HepG2 (cell line): ENCODE measurements at regions not wholly inside any gene's neighbourhood (a gene's known extent, or its start where the extent isn't known, plus 50 kb on each side); places are given as distances from the start of the nearest gene placed in this dataset.

Experiments used
- ATAC-seq: fragments of 200-7000 bp; cut with Tn5 transposase; 3 replicates; pipeline ENCODE4 v1.9.1; 2020; ENCODE audit warnings: mild to moderate bottlenecking, moderate library complexity
- BruUV-seq: library from RNA; stranded (reverse); fragments of 400-500 nt; replicated peaks from 2 replicates; lab custom pipeline; 2021; lab: Mats Ljungman, UMichigan
- CTCF ChIA-PET: fragments of 300-600 bp; formaldehyde crosslinking; extraction: SDS; loops from one replicate; lab custom pipeline; 2021; ENCODE audit warnings: low total read pairs, inconsistent platforms, low intra/inter-chr PET ratio; lab: Yijun Ruan, JAX
- POLR2A ChIA-PET: fragments of 350-600 bp; sonication (Branson Sonifier 250); formaldehyde crosslinking; loops from one replicate; lab custom pipeline; 2020; ENCODE audit warnings: antibody characterized with exemption, inconsistent platforms; lab: Yijun Ruan, JAX
- DNase-seq: peaks from one replicate; pipeline ENCODE4 v3.0.0-alpha.2; 2015; ENCODE audit warnings: low spot score
- FAIRE-seq: peaks from 3 replicates; lab custom pipeline; 2011; peaks lifted over from hg19 to GRCh38; lab: Jason Lieb, UNC
- H2AFZ ChIP-seq: one replicate; pipeline ENCODE4 v1.6.1; 2011; ENCODE audit warnings: low read length, inconsistent platforms
- H3K27ac ChIP-seq: fragments of 300-600 bp; 3 replicates; pipeline ENCODE4 v1.8.0; 2011; ENCODE audit warnings: mixed run types, mild to moderate bottlenecking, mixed read lengths, low read length, inconsistent platforms; ENCODE audit not compliant: insufficient read depth; ENCODE audit errors: extremely low read length
- H3K27me3 ChIP-seq, 2 experiments: fragments of 200-600 bp in 1 of 2; 2 replicates in 1 of 2; 3 replicates in 1 of 2; pipeline versions ENCODE4 v1.6.0 to v1.8.0; 2011; ENCODE audit warnings: low read length in 2 of 2, mild to moderate bottlenecking in 2 of 2, moderate library complexity in 2 of 2, inconsistent platforms in 1 of 2; ENCODE audit not compliant: insufficient read depth in 2 of 2, control insufficient read depth in 1 of 2
- H3K36me3 ChIP-seq, 2 experiments: fragments of 200-600 bp in 1 of 2; replicated peaks in 1 of 2; 2 replicates in 1 of 2; 3 replicates in 1 of 2; pipeline versions ENCODE4 v1.5.1 to v1.8.0; 2011; ENCODE audit warnings: low read length in 2 of 2, inconsistent platforms in 1 of 2; ENCODE audit not compliant: insufficient read depth in 2 of 2, control insufficient read depth in 1 of 2
- H3K4me1 ChIP-seq: 2 replicates; pipeline ENCODE4 v1.5.1; 2012; ENCODE audit warnings: low read length, inconsistent platforms; ENCODE audit not compliant: insufficient read depth
- H3K4me2 ChIP-seq: 2 replicates; pipeline ENCODE4 v1.6.0; 2011; ENCODE audit warnings: low read depth, low read length, inconsistent platforms
- H3K4me3 ChIP-seq, 3 experiments: fragments of 200-600 bp in 1 of 3; sonication (generic), shearing (Covaris generic) in 1 of 3; replicated peaks in 1 of 3; 2 replicates each; pipeline ENCODE4 v1.5.1; 2011 to 2016; ENCODE audit warnings: low read length in 3 of 3, inconsistent platforms in 2 of 3, low read depth in 2 of 3, mild to moderate bottlenecking in 2 of 3, control low read depth in 1 of 3, mixed read lengths in 1 of 3; ENCODE audit not compliant: insufficient read depth in 1 of 3
- H3K79me2 ChIP-seq: one replicate; pipeline ENCODE4 v1.6.1; 2011; ENCODE audit warnings: low read length, inconsistent platforms; ENCODE audit not compliant: insufficient read depth
- H3K9ac ChIP-seq: 2 replicates; pipeline ENCODE4 v1.6.0; 2011; ENCODE audit warnings: mild to moderate bottlenecking, low read depth, low read length, inconsistent platforms; ENCODE audit not compliant: insufficient read depth
- H3K9me3 ChIP-seq: 2 replicates; pipeline ENCODE4 v1.5.1; 2012; ENCODE audit warnings: mild to moderate bottlenecking, low read length
- H4K20me1 ChIP-seq: 2 replicates; pipeline ENCODE4 v1.6.0; 2011; ENCODE audit warnings: inconsistent platforms, mild to moderate bottlenecking, low read length, moderate library complexity; ENCODE audit not compliant: insufficient read depth
- ATF7 ChIP-seq, 2 experiments: fragments of 450-650 bp in 1 of 2; sonication (generic) in 1 of 2; formaldehyde crosslinking in 1 of 2; IDR thresholded peaks; 2 replicates each; pipeline versions ENCODE4 v1.4.0 to v1.6.1; 2016 to 2020; ENCODE audit warnings: antibody characterized with exemption in 1 of 2, mild to moderate bottlenecking in 1 of 2, missing genetic modification reagents in 1 of 2
- CREB1 ChIP-seq, 2 experiments: fragments of 450-650 bp in 1 of 2; IDR thresholded peaks; 2 replicates each; pipeline ENCODE4 v1.6.1; 2016 to 2017; ENCODE audit warnings: control low read depth in 1 of 2, mild to moderate bottlenecking in 1 of 2, missing compliant biosample characterization in 1 of 2, missing genetic modification characterization in 1 of 2
- ZNF160 ChIP-seq: sonication (generic); formaldehyde crosslinking; IDR thresholded peaks from 2 replicates; pipeline ENCODE4 v1.8.0; 2022; ENCODE audit warnings: mild to moderate bottlenecking, inconsistent platforms, missing genetic modification reagents
- ZNF496 ChIP-seq: sonication (generic); formaldehyde crosslinking; IDR thresholded peaks from 2 replicates; pipeline ENCODE4 v1.8.1; 2023; ENCODE audit warnings: mild to moderate bottlenecking, moderate library complexity, missing genetic modification reagents; ENCODE audit not compliant: insufficient replicate concordance
- WGBS: methylation state at CpG from one replicate; pipeline ENCODE4 v1.1.6; 2017; ENCODE audit warnings: low lambda C conversion rate; 5-methylcytosine and 5-hydroxymethylcytosine counted together
- in situ Hi-C: cut with HindIII; loops from 2 replicates; pipeline ENCODE4 v1.10.0; 2017; ENCODE audit warnings: low pct_unique_long_range_greater_than_20kb; ENCODE audit not compliant: extremely low pct_ligation_motif_present
- intact Hi-C: fragments of 100-400 bp; cut with micrococcal nuclease; formaldehyde crosslinking; loops from one replicate; pipeline ENCODE4 v1.10.0; 2022; ENCODE audit not compliant: unreplicated experiment
- TF ChIP-seq, protein P1 (sequence below), 2 experiments: fragments of 450-650 bp in 1 of 2; sonication (generic) in 1 of 2; formaldehyde crosslinking in 1 of 2; IDR thresholded peaks; 2 replicates each; pipeline versions ENCODE4 v1.6.1 to v1.8.0; 2016 to 2022; ENCODE audit warnings: antibody characterized with exemption in 1 of 2, mild to moderate bottlenecking in 1 of 2, missing genetic modification reagents in 1 of 2
- TF ChIP-seq, protein P2 (sequence below): sonication (generic); formaldehyde crosslinking; IDR thresholded peaks from 2 replicates; pipeline ENCODE4 v1.4.0; 2020; ENCODE audit warnings: mild to moderate bottlenecking, missing genetic modification reagents, borderline replicate concordance

DNA sequence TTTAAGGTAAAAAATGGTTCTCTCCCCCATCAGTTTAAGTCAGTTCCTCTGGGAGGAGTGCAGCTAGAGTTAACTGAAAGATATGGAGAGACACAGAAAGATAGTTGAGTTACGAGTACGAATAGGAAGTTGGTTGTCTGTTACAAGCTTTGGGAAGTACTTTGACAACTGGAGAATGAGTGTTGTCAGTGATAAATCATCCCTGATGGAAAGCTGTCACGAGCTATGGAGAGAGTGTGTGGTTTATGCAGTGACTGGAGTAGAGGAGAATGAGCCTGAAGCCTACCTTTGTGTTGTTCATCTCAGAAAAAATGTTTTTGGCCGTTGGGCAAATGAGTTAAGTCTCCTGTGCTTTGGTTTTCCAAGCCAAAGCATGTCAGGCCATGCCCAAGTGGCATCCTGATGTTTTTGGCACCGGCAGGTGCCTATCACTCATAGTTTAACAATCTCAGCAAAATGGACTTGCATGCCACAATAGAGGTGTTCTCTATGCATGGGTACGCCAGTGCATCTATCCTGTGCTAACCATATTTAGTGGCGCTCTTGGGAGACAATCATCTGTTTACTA, 350.2 kb downstream of the IRS2 start (continued):
- TF ChIP-seq, protein P1, sequence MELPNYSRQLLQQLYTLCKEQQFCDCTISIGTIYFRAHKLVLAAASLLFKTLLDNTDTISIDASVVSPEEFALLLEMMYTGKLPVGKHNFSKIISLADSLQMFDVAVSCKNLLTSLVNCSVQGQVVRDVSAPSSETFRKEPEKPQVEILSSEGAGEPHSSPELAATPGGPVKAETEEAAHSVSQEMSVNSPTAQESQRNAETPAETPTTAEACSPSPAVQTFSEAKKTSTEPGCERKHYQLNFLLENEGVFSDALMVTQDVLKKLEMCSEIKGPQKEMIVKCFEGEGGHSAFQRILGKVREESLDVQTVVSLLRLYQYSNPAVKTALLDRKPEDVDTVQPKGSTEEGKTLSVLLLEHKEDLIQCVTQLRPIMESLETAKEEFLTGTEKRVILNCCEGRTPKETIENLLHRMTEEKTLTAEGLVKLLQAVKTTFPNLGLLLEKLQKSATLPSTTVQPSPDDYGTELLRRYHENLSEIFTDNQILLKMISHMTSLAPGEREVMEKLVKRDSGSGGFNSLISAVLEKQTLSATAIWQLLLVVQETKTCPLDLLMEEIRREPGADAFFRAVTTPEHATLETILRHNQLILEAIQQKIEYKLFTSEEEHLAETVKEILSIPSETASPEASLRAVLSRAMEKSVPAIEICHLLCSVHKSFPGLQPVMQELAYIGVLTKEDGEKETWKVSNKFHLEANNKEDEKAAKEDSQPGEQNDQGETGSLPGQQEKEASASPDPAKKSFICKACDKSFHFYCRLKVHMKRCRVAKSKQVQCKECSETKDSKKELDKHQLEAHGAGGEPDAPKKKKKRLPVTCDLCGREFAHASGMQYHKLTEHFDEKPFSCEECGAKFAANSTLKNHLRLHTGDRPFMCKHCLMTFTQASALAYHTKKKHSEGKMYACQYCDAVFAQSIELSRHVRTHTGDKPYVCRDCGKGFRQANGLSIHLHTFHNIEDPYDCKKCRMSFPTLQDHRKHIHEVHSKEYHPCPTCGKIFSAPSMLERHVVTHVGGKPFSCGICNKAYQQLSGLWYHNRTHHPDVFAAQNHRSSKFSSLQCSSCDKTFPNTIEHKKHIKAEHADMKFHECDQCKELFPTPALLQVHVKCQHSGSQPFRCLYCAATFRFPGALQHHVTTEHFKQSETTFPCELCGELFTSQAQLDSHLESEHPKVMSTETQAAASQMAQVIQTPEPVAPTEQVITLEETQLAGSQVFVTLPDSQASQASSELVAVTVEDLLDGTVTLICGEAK (IDR thresholded peaks at IDR 0.05): no peak
- TF ChIP-seq, protein P1 (CRISPR knock-in tag; IDR thresholded peaks at IDR 0.05): no peak

DNA sequence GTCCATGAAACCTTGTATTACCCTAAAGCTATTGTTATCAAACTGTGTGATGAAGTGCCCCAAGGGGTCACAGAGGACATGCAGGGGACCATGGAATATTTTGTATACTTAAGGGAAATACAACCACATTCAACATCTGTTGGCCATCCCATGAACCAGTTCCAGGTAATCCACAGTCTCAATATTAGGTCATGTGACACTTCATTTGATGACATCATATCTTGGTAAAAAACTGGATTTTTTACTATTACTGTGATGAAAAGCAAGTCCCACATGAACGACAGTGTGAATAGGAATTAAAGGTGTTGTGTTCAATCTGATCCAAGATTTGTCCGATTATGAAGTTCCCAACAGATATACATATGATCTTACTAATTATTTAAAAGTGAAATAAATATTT, 355.2 kb downstream of the IRS2 start:
- FAIRE-seq (no peak), DNase-seq (no peak), ATAC-seq (no peak)
- Histone ChIP-seq H3K27me3 (no peaks in the 10 kb centered on the region), H3K79me2 (no peaks in the 10 kb centered on the region), H3K4me2 (no peak overlapping the region), H2AFZ (no peak overlapping the region), H3K27ac (no peak overlapping the region), H4K20me1 (no peaks in the 10 kb centered on the region), H3K4me1 (no peaks in the 10 kb centered on the region), H3K4me3 (no peak overlapping the region), H3K9ac (no peak overlapping the region), H3K36me3 (no peaks in the 10 kb centered on the region)
- POLR2A ChIA-PET: no interaction called here
- intact Hi-C loops (no loop called here), in situ Hi-C loops (no loop called here)
- BruUV-seq: no TSS peak
- WGBS: 15% methylated on average over 2 of the region's 2 CpGs
- TF ChIP-seq, protein P2, sequence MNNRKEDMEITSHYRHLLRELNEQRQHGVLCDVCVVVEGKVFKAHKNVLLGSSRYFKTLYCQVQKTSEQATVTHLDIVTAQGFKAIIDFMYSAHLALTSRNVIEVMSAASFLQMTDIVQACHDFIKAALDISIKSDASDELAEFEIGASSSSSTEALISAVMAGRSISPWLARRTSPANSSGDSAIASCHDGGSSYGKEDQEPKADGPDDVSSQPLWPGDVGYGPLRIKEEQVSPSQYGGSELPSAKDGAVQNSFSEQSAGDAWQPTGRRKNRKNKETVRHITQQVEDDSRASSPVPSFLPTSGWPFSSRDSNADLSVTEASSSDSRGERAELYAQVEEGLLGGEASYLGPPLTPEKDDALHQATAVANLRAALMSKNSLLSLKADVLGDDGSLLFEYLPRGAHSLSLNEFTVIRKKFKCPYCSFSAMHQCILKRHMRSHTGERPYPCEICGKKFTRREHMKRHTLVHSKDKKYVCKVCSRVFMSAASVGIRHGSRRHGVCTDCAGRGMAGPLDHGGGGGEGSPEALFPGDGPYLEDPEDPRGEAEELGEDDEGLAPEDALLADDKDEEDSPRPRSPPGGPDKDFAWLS (CRISPR knock-in tag): no peak
- TF ChIP-seq CREB1 (IDR thresholded peaks at IDR 0.05) (peak; percentile 66), CREB1 (CRISPR knock-in tag; IDR thresholded peaks at IDR 0.05) (no peak), ATF7 (IDR thresholded peaks at IDR 0.05) (peak; percentile 82), ATF7 (CRISPR knock-in tag; IDR thresholded peaks at IDR 0.05) (no peak), ZNF496 (CRISPR knock-in tag) (no peak), ZNF160 (CRISPR knock-in tag) (no peak)
- TF ChIP-seq, all 625 proteins: peak for 2
- H3K9me3 ChIP-seq: peaks cover 69% of the 10 kb centered on the region
- CTCF ChIA-PET: no interaction called here
